ENCODE measurements at regions not wholly inside any gene's neighbourhood (a gene's known extent, or its start where the extent isn't known, plus 50 kb on each side); places are given as distances from the start of the nearest gene placed in this dataset.

- Histone ChIP-seq H3K27ac (ENCODE audit: low read depth, low read length) (no peak overlapping the region), H3K9me3 (ENCODE audit: control insufficient read depth, insufficient read depth, low read length) (peaks cover 5% of the 10 kb centered on the region; the same call in 1 of the 2 replicates), H3K4me3 (ENCODE audit: low read depth, low read length) (no peak overlapping the region), H3K27me3 (ENCODE audit: control insufficient read depth, insufficient read depth, low read length) (no peaks in the 10 kb centered on the region), H3K9ac (ENCODE audit: low read depth, low read length) (no peak overlapping the region), H3K4me1 (ENCODE audit: control insufficient read depth, insufficient read depth, low read length) (no peaks in the 10 kb centered on the region; the same call in 1 of the 2 replicates), H3K36me3 (ENCODE audit: control insufficient read depth, insufficient read depth, low read length) (no peaks in the 10 kb centered on the region)
These were observed 109.8 kb downstream of the CTTN start for GRCh38 chr11:70508231-70508480.

DNA sequence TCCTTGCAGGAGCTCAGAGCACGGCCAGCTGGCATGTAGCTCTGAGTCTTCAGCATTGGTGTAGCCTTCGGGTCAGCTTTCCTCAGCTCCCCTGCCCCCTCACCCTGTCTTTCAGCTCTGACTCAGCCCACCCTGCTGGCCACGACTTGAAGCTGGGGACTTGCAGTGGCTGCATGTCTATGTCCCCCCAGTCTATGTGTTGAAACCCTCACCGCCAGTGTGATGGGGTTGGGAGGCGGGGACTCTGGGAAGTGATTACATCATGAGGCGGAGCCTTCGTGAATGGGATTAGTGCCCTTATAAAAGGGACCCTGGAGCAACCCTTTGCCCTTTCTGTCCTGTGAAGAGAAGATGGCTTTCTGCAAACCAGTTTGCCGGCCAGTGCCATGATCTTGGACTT lies 111.1 kb downstream of the CTTN start:
- no peak overlapping the region for H3K4me3 ChIP-seq (ENCODE audit: low read depth, low read length)
- no peaks in the 10 kb centered on the region for H3K27me3 ChIP-seq (ENCODE audit: control insufficient read depth, insufficient read depth, low read length)
- H3K9ac ChIP-seq (ENCODE audit: low read depth, low read length): no peak overlapping the region
- no peak overlapping the region for H3K27ac ChIP-seq (ENCODE audit: low read depth, low read length)
- no peaks in the 10 kb centered on the region for H3K36me3 ChIP-seq (ENCODE audit: control insufficient read depth, insufficient read depth, low read length)
- peaks cover 5% of the 10 kb centered on the region; the same call in 1 of the 2 replicates for H3K9me3 ChIP-seq (ENCODE audit: control insufficient read depth, insufficient read depth, low read length)
- no peaks in the 10 kb centered on the region; the same call in 1 of the 2 replicates for H3K4me1 ChIP-seq (ENCODE audit: control insufficient read depth, insufficient read depth, low read length)

- Histone ChIP-seq H3K27me3 (ENCODE audit: control insufficient read depth, insufficient read depth, low read length) (no peaks in the 10 kb centered on the region), H3K36me3 (ENCODE audit: control insufficient read depth, insufficient read depth, low read length) (no peaks in the 10 kb centered on the region), H3K9ac (ENCODE audit: low read depth, low read length) (no peak overlapping the region), H3K27ac (ENCODE audit: low read depth, low read length) (no peak overlapping the region), H3K4me3 (ENCODE audit: low read depth, low read length) (no peak overlapping the region), H3K9me3 (ENCODE audit: control insufficient read depth, insufficient read depth, low read length) (peaks cover 5% of the 10 kb centered on the region; the same call in 1 of the 2 replicates), H3K4me1 (ENCODE audit: control insufficient read depth, insufficient read depth, low read length) (no peaks in the 10 kb centered on the region; the same call in 1 of the 2 replicates)
These were observed 111.8 kb downstream of the CTTN start for GRCh38 chr11:70510106-70510505.

GRCh38 chr11:70510571-70510970 lies 112.2 kb downstream of the CTTN start:
- peaks cover 5% of the 10 kb centered on the region; the same call in 1 of the 2 replicates for H3K9me3 ChIP-seq (ENCODE audit: control insufficient read depth, insufficient read depth, low read length)
- H3K4me1 ChIP-seq (ENCODE audit: control insufficient read depth, insufficient read depth, low read length): no peaks in the 10 kb centered on the region; the same call in 1 of the 2 replicates
- H3K27ac ChIP-seq (ENCODE audit: low read depth, low read length): no peak overlapping the region
- H3K4me3 ChIP-seq (ENCODE audit: low read depth, low read length): no peak overlapping the region
- no peaks in the 10 kb centered on the region for H3K36me3 ChIP-seq (ENCODE audit: control insufficient read depth, insufficient read depth, low read length)
- H3K9ac ChIP-seq (ENCODE audit: low read depth, low read length): no peak overlapping the region
- H3K27me3 ChIP-seq (ENCODE audit: control insufficient read depth, insufficient read depth, low read length): no peaks in the 10 kb centered on the region

- Histone ChIP-seq H3K9ac (ENCODE audit: low read depth, low read length) (no peak overlapping the region), H3K4me3 (ENCODE audit: low read depth, low read length) (no peak overlapping the region), H3K9me3 (ENCODE audit: control insufficient read depth, insufficient read depth, low read length) (peaks cover 5% of the 10 kb centered on the region; the same call in 1 of the 2 replicates), H3K27ac (ENCODE audit: low read depth, low read length) (no peak overlapping the region), H3K36me3 (ENCODE audit: control insufficient read depth, insufficient read depth, low read length) (no peaks in the 10 kb centered on the region), H3K27me3 (ENCODE audit: control insufficient read depth, insufficient read depth, low read length) (no peaks in the 10 kb centered on the region), H3K4me1 (ENCODE audit: control insufficient read depth, insufficient read depth, low read length) (no peaks in the 10 kb centered on the region; the same call in 1 of the 2 replicates)
These were observed 113.0 kb downstream of the CTTN start for GRCh38 chr11:70511345-70511744.

GRCh38 chr11:70512716-70513115 lies 114.4 kb downstream of the CTTN start:
- Histone ChIP-seq H3K9me3 (ENCODE audit: control insufficient read depth, insufficient read depth, low read length) (peaks cover 5% of the 10 kb centered on the region; the same call in 1 of the 2 replicates), H3K4me1 (ENCODE audit: control insufficient read depth, insufficient read depth, low read length) (no peaks in the 10 kb centered on the region; the same call in 1 of the 2 replicates), H3K36me3 (ENCODE audit: control insufficient read depth, insufficient read depth, low read length) (no peaks in the 10 kb centered on the region), H3K27me3 (ENCODE audit: control insufficient read depth, insufficient read depth, low read length) (no peaks in the 10 kb centered on the region), H3K4me3 (ENCODE audit: low read depth, low read length) (no peak overlapping the region), H3K9ac (ENCODE audit: low read depth, low read length) (no peak overlapping the region), H3K27ac (ENCODE audit: low read depth, low read length) (no peak overlapping the region)

GRCh38 chr11:70517203-70517602 lies 118.9 kb downstream of the CTTN start:
- no peaks in the 10 kb centered on the region for H3K27me3 ChIP-seq (ENCODE audit: control insufficient read depth, insufficient read depth, low read length)
- no peaks in the 10 kb centered on the region for H3K4me1 ChIP-seq (ENCODE audit: control insufficient read depth, insufficient read depth, low read length)
- peaks cover 5% of the 10 kb centered on the region; the same call in 1 of the 2 replicates for H3K9me3 ChIP-seq (ENCODE audit: control insufficient read depth, insufficient read depth, low read length)
- no peak overlapping the region for H3K27ac ChIP-seq (ENCODE audit: low read depth, low read length)
- no peaks in the 10 kb centered on the region for H3K36me3 ChIP-seq (ENCODE audit: control insufficient read depth, insufficient read depth, low read length)
- H3K4me3 ChIP-seq (ENCODE audit: low read depth, low read length): no peak overlapping the region
- H3K9ac ChIP-seq (ENCODE audit: low read depth, low read length): no peak overlapping the region

DNA sequence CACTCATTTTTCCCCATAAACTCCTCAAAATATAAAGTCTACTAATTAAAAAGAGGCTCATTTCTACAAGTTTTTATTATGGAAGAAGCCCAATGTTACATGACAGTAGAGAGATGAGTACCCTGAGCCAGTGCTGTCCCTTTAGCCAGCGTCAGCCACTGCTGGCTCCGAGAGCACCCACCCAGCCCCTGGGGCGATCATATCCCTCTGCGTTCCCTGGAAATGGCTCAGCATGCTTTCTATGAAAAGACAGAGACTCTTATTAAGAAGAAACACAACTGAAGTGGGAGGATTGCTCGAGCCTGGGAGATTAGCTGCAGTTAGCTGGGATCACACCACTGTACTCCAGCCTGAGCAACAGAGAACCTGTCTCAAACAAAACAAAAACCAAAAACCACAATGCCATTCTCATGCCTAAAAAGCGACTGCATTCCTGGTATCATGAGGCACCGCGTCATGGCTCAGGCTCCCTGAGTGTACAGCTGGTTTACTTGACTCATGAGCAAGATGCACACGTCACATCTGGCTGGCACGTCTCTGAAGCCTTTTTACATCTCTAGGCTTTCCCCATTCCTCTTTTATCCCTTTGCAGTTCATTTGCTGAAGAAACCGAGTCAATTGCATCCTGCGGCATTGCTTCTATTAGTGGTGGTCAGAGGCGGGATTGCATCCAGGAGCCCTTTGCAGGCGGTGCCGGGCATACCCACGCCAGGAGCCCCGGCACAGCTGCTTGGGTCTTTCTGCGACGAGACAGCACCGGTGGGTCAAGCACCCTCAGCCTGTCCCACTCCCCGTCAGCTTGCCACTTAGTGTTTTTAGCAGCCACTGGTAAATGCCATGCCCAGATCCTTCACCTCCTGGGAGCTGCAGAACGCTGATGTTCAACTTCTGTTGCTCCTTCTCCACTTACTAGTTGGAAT lies 119.9 kb downstream of the CTTN start:
- H3K27ac ChIP-seq (ENCODE audit: low read depth, low read length): no peak overlapping the region
- H3K4me3 ChIP-seq (ENCODE audit: low read depth, low read length): no peak overlapping the region
- no peaks in the 10 kb centered on the region for H3K9me3 ChIP-seq (ENCODE audit: control insufficient read depth, insufficient read depth, low read length)
- peaks cover 9% of the 10 kb centered on the region for H3K4me1 ChIP-seq (ENCODE audit: control insufficient read depth, insufficient read depth, low read length)
- no peaks in the 10 kb centered on the region for H3K36me3 ChIP-seq (ENCODE audit: control insufficient read depth, insufficient read depth, low read length)
- no peak overlapping the region for H3K9ac ChIP-seq (ENCODE audit: low read depth, low read length)
- no peaks in the 10 kb centered on the region for H3K27me3 ChIP-seq (ENCODE audit: control insufficient read depth, insufficient read depth, low read length)

DNA sequence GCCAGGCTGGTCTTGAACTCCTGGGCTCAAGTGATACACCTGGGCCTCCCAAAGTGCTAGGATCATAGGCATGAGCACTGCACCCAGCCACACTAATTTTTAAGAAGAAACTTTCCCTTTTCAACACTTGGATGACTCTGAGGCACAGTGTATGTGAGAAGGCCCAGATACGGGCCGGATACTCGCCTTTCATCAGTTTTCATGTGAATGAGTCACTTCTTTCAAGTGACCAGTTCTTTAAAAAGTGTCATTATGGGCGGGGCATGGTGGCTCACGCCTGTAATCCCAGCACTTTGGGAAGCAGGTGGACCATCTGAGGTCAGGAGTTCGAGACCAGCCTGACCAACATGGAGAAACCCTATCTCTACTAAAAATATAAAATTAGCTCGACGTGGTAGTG lies 120.8 kb downstream of the CTTN start:
- Histone ChIP-seq H3K4me1 (ENCODE audit: control insufficient read depth, insufficient read depth, low read length) (peaks cover 18% of the 10 kb centered on the region), H3K27me3 (ENCODE audit: control insufficient read depth, insufficient read depth, low read length) (no peaks in the 10 kb centered on the region), H3K27ac (ENCODE audit: low read depth, low read length) (no peak overlapping the region), H3K9me3 (ENCODE audit: control insufficient read depth, insufficient read depth, low read length) (no peaks in the 10 kb centered on the region), H3K36me3 (ENCODE audit: control insufficient read depth, insufficient read depth, low read length) (no peaks in the 10 kb centered on the region), H3K4me3 (ENCODE audit: low read depth, low read length) (no peak overlapping the region), H3K9ac (ENCODE audit: low read depth, low read length) (no peak overlapping the region)

DNA sequence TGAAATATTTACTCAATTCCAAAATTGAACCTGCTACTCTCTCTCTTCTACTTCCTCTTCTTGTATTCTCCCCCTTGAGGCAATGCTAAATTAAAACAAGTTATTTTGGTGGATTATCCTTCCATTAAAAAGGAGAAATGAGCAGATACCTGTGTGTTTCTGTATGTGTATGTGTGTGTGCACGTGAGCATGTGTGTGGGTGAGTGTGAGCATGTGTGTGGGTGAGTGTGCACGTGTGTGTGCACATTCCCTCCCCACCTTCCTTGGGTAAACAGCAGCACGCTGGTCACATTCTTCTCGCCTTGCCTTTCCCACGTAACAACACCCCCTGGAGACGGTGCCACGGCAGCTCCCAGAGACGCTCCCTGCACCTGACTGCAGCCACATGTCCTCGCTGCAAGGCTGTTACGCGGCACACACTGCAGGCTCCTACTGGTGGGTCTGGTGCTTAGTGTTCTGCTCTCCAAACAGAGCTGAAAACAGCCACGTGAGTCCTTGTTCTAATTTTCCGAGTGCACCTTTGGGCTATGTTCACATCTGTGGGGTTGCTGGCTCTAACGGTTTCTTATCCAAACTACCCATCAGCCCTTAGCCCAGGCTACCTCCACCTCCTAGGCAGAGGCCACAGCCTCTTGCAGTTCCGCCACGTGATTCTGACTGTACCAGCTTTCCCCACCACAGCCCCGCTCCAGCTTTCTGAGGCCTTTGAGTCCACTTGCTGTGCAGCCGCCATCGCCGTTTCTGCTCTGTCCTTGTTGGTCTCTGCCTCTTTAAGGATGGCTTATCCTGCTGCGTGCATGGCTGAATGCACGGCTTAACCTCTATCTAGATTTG lies 123.4 kb downstream of the CTTN start:
- H3K9me3 ChIP-seq (ENCODE audit: control insufficient read depth, insufficient read depth, low read length): no peaks in the 10 kb centered on the region
- H3K9ac ChIP-seq (ENCODE audit: low read depth, low read length): no peak overlapping the region
- H3K4me1 ChIP-seq (ENCODE audit: control insufficient read depth, insufficient read depth, low read length): peaks cover 30% of the 10 kb centered on the region
- no peak overlapping the region for H3K4me3 ChIP-seq (ENCODE audit: low read depth, low read length)
- H3K36me3 ChIP-seq (ENCODE audit: control insufficient read depth, insufficient read depth, low read length): no peaks in the 10 kb centered on the region
- no peak overlapping the region for H3K27ac ChIP-seq (ENCODE audit: low read depth, low read length)
- no peaks in the 10 kb centered on the region for H3K27me3 ChIP-seq (ENCODE audit: control insufficient read depth, insufficient read depth, low read length)

DNA sequence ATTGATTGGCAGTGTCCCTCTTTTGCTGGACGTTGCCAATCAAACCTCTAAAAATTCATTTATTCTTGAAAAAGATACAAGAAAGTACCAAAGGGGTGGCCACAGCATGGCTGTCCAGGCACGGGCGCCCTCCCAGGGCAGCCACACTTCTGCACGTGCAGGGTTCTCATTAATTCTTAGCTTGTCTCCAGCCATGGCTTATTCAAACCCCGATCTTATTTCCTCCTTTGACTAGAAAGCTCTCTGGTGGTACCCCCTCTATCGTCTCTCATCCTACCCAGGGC lies 123.9 kb downstream of the CTTN start:
- H3K9ac ChIP-seq (ENCODE audit: low read depth, low read length): no peak overlapping the region
- peaks cover 30% of the 10 kb centered on the region for H3K4me1 ChIP-seq (ENCODE audit: control insufficient read depth, insufficient read depth, low read length)
- no peak overlapping the region for H3K27ac ChIP-seq (ENCODE audit: low read depth, low read length)
- no peak overlapping the region for H3K4me3 ChIP-seq (ENCODE audit: low read depth, low read length)
- no peaks in the 10 kb centered on the region for H3K36me3 ChIP-seq (ENCODE audit: control insufficient read depth, insufficient read depth, low read length)
- no peaks in the 10 kb centered on the region for H3K9me3 ChIP-seq (ENCODE audit: control insufficient read depth, insufficient read depth, low read length)
- no peaks in the 10 kb centered on the region for H3K27me3 ChIP-seq (ENCODE audit: control insufficient read depth, insufficient read depth, low read length)
